ENCODE measurements at regions not wholly inside any gene's neighbourhood (a gene's known extent, or its start where the extent isn't known, plus 50 kb on each side); places are given as distances from the start of the nearest gene placed in this dataset.
"Not testable (repeated sequence)": the region's sequence is repeated elsewhere in the genome, so short reads cannot be mapped to it uniquely, and the experiment has no call there.

DNA sequence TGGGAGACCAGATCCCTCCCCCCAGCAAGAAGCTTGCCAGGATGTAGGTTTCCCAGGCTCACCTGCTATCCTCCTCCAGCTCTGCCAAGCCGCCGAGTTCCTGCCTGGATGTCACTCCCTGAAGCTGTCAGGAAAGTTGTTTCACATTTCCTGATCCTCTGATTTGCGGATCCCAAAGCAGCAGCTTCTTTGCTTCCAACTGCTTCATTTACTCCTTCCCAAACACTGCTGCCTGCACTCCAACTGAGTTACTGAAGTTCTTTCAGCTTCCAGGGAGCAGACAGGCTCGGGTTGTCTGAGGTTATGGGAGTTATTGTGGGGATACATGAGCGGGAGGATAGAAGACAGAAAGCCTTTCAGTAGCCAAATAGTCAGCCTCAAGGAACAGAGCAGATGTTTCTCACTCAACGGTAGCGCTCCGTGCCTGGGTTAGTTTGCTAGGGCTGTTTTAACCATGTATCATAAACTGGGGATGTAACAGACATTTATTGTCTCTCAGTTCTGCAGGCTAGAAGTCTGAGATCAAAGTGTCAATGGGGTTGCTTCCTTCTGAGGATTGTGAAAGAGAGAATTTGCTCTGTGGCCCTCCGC, 516.0 kb downstream of the REEP3 start:
- DNase-seq: no peak

- no peak for DNase-seq
Measured at GRCh38 chr10:64038107-64038506, 516.9 kb downstream of the REEP3 start.

DNA sequence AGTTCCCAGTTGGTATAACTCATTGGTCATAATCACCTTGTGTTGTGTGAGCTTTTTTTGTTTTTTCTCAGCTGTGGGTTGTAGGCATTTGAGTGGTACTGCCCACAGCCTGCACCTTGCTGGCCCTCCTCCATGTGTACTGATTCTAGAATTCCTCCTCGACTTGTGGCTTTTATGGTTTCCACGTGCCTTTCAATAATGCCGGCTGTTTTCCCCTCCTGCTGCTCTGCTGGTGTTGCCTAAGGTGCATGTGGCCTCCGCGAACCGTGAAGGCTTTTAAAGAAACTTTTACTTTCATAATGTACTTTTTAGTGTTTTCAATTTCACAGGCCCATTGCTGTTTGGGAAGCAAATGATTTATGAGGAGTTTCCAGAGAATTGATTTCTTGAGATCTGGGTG, 518.0 kb downstream of the REEP3 start:
- no peak for DNase-seq

GRCh38 chr10:64040781-64041180, 519.6 kb downstream of the REEP3 start:
- no peak for DNase-seq

GRCh38 chr10:64041185-64041988, 520.2 kb downstream of the REEP3 start:
- peak; percentile 57 for DNase-seq

DNA sequence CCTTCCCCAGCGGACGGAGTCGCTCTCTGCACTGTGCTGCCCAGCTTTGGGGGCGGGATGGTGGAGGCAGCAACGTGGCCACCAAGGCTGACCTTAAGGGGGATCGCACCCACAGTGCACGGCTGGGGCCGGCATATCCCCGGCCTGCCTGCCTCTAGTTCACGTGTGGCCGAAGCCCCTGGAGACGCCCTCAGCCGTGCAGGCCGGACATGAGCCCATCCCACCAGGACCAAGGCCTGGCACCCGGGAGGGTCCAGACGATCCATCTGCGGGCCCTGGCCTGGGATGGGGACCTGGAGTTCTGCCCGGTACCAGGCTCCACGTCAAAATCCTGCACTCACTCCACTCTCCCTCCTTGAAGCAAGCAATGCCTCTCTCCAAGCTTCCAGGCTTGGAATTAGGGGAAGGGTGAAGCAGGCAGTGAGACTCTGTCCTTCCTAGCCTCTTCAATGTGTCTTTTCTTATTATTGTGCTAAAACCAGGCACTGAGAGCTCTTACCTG, 520.8 kb downstream of the REEP3 start:
- DNase-seq: no peak

DNA sequence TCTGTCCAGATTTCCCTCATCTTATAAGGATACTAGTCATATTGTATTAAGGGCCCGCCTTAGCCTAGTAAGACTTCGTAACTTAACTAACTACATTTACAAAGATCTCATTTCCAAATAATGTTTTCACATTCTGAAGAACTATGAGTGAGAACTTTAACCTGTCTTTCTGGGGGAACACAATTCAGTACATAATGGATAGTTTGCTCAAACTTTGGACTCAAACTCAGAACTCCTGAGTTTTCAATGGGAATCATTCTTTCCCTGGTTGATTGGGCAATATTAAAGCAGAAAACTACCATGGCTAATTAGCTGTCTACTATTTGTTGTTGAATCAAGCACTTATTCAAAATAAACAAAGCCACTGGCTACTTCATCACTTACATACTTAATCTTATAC, 522.9 kb downstream of the REEP3 start:
- DNase-seq: no peak

GRCh38 chr10:64044957-64045632, 523.9 kb downstream of the REEP3 start:
- not testable (repeated sequence) for DNase-seq

DNA sequence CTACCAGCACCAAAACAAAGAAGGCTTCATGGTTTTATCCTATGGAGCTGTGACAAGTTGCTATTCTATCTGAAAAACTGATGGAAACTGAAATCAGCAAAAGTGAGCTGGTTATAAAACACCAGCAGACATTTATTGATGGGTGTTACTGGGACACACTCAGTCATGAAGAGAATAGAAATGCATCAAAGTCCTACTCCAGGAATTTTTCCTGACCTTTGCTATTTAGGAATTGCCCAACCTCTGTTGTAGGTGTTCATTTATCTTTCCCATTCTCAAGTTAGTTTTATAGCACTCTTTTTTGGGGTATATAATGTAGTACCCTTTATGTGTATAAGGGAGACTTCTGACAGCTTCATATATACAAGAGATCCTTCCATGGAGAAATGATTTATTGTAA, 533.2 kb downstream of the REEP3 start:
- no peak for DNase-seq

- no peak for DNase-seq
Measured at GRCh38 chr10:64059884-64060283, 538.7 kb downstream of the REEP3 start.

GRCh38 chr10:64060389-64060788, 539.2 kb downstream of the REEP3 start:
- DNase-seq: no peak

- no peak for DNase-seq
Measured at GRCh38 chr10:64062793-64063192, 541.6 kb downstream of the REEP3 start.

DNA sequence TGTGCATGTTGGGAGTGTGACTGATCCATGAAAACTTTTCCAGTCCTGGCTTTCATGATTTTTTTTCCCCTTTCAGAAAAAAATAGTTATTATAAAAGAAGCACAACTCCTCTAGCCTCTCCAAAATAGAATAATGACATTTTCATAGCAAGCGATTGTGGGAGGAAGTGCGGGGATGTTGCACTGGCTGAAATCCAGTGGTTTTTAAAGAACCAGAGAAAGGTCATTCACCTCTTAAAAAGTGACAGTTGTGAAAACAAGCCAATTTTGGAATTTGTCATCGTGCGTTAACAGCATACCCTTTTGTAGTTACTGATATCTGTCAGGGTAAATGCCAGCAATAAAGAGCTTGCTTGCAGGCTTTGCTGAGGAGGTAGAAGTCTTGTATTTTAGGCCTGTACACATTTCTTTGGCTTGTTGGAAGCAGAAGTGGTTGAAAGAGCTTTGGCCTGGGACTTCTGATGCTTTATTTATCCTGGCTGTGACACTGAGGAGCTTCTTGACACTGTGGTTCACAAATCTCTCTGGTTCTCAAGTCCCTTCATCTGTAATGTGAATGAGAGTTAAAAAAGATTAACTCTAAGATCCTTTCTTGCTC, 545.9 kb downstream of the REEP3 start:
- DNase-seq: no peak

DNA sequence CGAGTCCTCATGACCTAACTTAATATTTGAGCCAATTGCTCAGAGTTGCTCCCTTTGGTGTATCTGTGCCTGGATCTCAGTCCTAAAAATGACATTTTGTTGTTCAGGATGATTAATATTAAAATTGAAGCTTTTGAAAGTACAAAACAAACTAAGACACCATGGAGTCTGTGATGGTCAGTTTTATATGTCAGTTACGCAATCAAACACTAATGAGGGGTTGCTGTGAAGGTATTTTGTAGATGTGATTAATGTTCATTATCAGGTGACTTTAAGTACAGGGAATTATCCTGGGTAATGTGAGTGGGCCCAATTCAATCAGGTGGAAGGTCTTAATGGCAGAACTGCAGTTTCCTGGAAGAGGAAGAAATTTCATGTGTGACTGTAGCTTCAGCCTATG, 546.7 kb downstream of the REEP3 start:
- DNase-seq: no peak

- DNase-seq: no peak
Measured at GRCh38 chr10:64070241-64070640, 549.0 kb downstream of the REEP3 start.

GRCh38 chr10:64071218-64071617, 550.0 kb downstream of the REEP3 start:
- no peak for DNase-seq

GRCh38 chr10:64075604-64076003, 554.4 kb downstream of the REEP3 start:
- DNase-seq: no peak

DNA sequence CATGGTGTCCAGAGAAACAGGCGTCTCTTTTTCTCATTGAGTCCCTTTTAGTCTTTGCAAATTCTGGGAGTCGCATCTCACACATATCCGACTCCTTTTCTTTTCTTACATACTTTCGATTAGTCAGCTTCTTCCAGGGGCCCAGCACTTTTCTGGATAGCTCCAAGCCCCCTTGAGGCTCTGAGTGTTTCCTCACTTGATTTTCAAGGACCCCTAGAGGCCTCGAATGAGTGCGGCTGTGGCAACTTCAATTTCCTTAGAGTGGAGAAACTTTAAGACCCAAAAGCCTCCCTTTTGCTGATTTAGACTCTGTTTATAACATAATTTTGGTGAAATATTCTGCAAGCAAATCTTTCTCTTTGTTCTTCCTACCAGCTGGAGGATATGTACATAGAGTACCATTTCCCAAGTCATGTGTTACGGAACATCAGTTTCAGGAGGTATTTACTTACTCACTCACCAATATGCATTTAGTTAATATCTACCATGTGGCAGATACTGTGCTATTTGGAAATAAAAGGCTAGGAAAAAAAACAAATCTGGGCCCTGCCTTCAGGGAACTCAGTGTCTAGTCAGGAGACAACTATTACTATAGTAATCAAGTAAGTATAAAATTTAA, 555.2 kb downstream of the REEP3 start:
- DNase-seq: no peak

DNA sequence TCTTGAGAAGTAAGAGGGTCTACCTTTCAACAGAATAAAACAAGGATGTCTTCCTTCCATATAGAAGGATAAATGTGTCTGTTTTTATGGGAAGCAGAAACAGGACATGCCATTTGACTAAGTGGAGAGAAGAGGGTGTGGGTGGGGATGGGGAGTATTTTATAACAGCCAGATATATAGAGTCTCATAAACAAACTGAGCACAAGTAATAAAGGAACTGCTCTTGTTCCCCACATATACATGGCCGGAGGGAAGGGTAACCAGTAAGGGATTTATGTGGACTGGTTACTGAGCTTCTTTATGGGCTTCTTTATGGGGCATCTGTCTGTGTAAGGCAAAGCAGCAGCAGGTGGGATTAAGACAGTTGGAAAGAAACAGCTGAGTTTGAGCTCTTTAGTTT, 558.1 kb downstream of the REEP3 start:
- DNase-seq: no peak

DNA sequence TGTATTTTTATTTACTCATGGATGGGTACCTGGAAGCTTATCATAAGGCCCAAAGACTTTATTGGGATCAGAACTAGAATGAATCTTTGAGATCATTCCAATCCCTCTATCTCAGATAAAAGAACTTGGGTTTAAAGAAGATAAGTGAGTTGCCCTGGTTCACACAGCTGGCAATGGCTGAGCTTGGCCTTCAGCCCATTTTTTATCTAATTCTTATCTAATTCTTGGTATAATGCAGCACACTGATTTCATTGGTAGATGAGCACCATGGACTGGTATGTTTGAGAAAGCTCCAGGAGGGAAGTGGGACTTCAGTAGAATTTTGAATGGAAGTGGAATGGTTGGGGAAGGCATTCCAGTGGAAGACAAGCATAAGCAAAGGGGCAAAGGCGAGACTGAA, 558.9 kb downstream of the REEP3 start:
- DNase-seq: no peak

GRCh38 chr10:64081947-64082482, 560.8 kb downstream of the REEP3 start:
- DNase-seq: no peak

- no peak for DNase-seq
Measured at GRCh38 chr10:64086083-64086767, 565.0 kb downstream of the REEP3 start.

Measured in KG1 (cell line).